Iris pigment epithelial cell (primary cell): ENCODE measurements at regions not wholly inside any gene's neighbourhood (a gene's known extent, or its start where the extent isn't known, plus 50 kb on each side); places are given as distances from the start of the nearest gene placed in this dataset.

ENCODE experiments used
- DNase-seq: peaks from one replicate; pipeline ENCODE4 v3.0.0-alpha.2; 2011; ENCODE audit warnings: low read depth

- DNase-seq = peak; percentile 94
Measured at GRCh38 chr1:90402893-90403849, 313.9 kb downstream of the BARHL2 start.

GRCh38 chr1:90400131-90400530 is 317.0 kb downstream of the BARHL2 start:
- DNase-seq = no peak

- DNase-seq = no peak
Measured at GRCh38 chr1:90396917-90397316, 320.2 kb downstream of the BARHL2 start.

- DNase-seq = no peak
Measured at GRCh38 chr1:90394247-90394646, 322.9 kb downstream of the BARHL2 start.

GRCh38 chr1:90393025-90393424 is 324.1 kb downstream of the BARHL2 start:
- DNase-seq = no peak

- DNase-seq = peak; percentile 24
Measured at GRCh38 chr1:90391126-90391525, 326.0 kb downstream of the BARHL2 start.

GRCh38 chr1:90387805-90388204 is 329.3 kb downstream of the BARHL2 start:
- DNase-seq = no peak

GRCh38 chr1:90386899-90387720 is 330.0 kb downstream of the BARHL2 start:
- peak; percentile 40 for DNase-seq

GRCh38 chr1:90384193-90384592 is 332.9 kb downstream of the BARHL2 start:
- no peak for DNase-seq

- no peak for DNase-seq
Measured at GRCh38 chr1:90382161-90382560, 334.9 kb downstream of the BARHL2 start.

- no peak for DNase-seq
Measured at GRCh38 chr1:90381598-90381997, 335.5 kb downstream of the BARHL2 start.

GRCh38 chr1:90371448-90371813 is 345.7 kb downstream of the BARHL2 start:
- DNase-seq = no peak

GRCh38 chr1:90370686-90371447 is 346.2 kb downstream of the BARHL2 start:
- peak; percentile 17 for DNase-seq

GRCh38 chr1:90362163-90362562 is 354.9 kb downstream of the BARHL2 start:
- DNase-seq = no peak

- no peak for DNase-seq
Measured at GRCh38 chr1:90361026-90361425, 356.1 kb downstream of the BARHL2 start.

- DNase-seq = no peak
Measured at GRCh38 chr1:90359994-90360393, 357.1 kb downstream of the BARHL2 start.

GRCh38 chr1:90358448-90358847 is 358.7 kb downstream of the BARHL2 start:
- DNase-seq = no peak

GRCh38 chr1:90357995-90358394 is 359.1 kb downstream of the BARHL2 start:
- DNase-seq = peak; percentile 10

- DNase-seq = no peak
Measured at GRCh38 chr1:90356991-90357390, 360.1 kb downstream of the BARHL2 start.

GRCh38 chr1:90356101-90356500 is 361.0 kb downstream of the BARHL2 start:
- DNase-seq = no peak

- DNase-seq = no peak
Measured at GRCh38 chr1:90354704-90355103, 359.8 kb downstream of the ZNF326 start.

GRCh38 chr1:90351019-90351418 is 356.1 kb downstream of the ZNF326 start:
- no peak for DNase-seq
